GM12878 (cell line): ENCODE measurements at regions not wholly inside any gene's neighbourhood (a gene's known extent, or its start where the extent isn't known, plus 50 kb on each side); places are given as distances from the start of the nearest gene placed in this dataset.

Experiments
- ATAC-seq: fragments of 200-7000 bp; cut with Tn5 transposase; 3 replicates; pipeline ENCODE4 v1.9.1; 2020; ENCODE audit warnings: mild to moderate bottlenecking, moderate library complexity
- BruUV-seq: library from RNA; stranded (reverse); fragments of 400-500 nt; replicated peaks from 2 replicates; lab custom pipeline; 2021; lab: Mats Ljungman, UMichigan
- CTCF ChIA-PET: fragments of 300-600 bp; sonication (Branson Sonifier 250); formaldehyde crosslinking; extraction: SDS; loops from one replicate; lab custom pipeline; 2021; ENCODE audit warnings: inconsistent platforms; lab: Yijun Ruan, JAX
- POLR2A ChIA-PET: fragments of 350-600 bp; formaldehyde crosslinking; extraction: SDS; loops from one replicate; lab custom pipeline; 2021; ENCODE audit warnings: inconsistent platforms; lab: Charles Lee
- RAD21 ChIA-PET: fragments of 300-600 bp; sonication (Branson Sonifier 250); formaldehyde crosslinking; loops from one replicate; lab custom pipeline; 2023; ENCODE audit warnings: antibody characterized with exemption; ENCODE audit not compliant: unreplicated experiment; lab: Charles Lee
- SMC1A ChIA-PET: fragments of 300-600 bp; sonication (Branson Sonifier 250); formaldehyde crosslinking; loops from one replicate; lab custom pipeline; 2023; ENCODE audit not compliant: unreplicated experiment, uncharacterized antibody; lab: Charles Lee
- DNase-seq: peaks from one replicate; pipeline ENCODE4 v3.0.0-alpha.2; 2011; ENCODE audit warnings: low read depth, low spot score
- FAIRE-seq: peaks from 3 replicates; lab custom pipeline; 2011; peaks lifted over from hg19 to GRCh38; lab: Jason Lieb, UNC
- H2AFZ ChIP-seq: 2 replicates; pipeline ENCODE4 v1.6.0; 2011; ENCODE audit warnings: low read depth, low read length, control low read depth; ENCODE audit not compliant: control insufficient read depth
- H3K27ac ChIP-seq: 2 replicates; pipeline ENCODE4 v1.5.1; 2011; ENCODE audit warnings: control low read depth; ENCODE audit not compliant: control insufficient read depth, insufficient read depth
- H3K27me3 ChIP-seq, 2 experiments: replicated peaks in 1 of 2; 2 replicates each; pipeline versions ENCODE4 v1.6.0 to v1.6.1; 2011; ENCODE audit warnings: low read length in 1 of 2; ENCODE audit not compliant: control insufficient read depth in 2 of 2, insufficient read depth in 2 of 2
- H3K36me3 ChIP-seq, 2 experiments: 2 replicates each; pipeline ENCODE4 v1.5.1; 2011; ENCODE audit warnings: low read length in 1 of 2; ENCODE audit not compliant: control insufficient read depth in 2 of 2, insufficient read depth in 2 of 2
- H3K4me1 ChIP-seq: 2 replicates; pipeline ENCODE4 v1.6.1; 2011; ENCODE audit warnings: mild to moderate bottlenecking, low read length, moderate library complexity, mixed read lengths; ENCODE audit not compliant: control insufficient read depth, insufficient read depth
- H3K4me2 ChIP-seq: 2 replicates; pipeline ENCODE4 v1.6.0; 2011; ENCODE audit warnings: control low read depth; ENCODE audit not compliant: control insufficient read depth, insufficient read depth
- H3K4me3 ChIP-seq: fragments of 200-600 bp; sonication (generic); 2 replicates; pipeline ENCODE4 v1.5.1; 2016
- H3K79me2 ChIP-seq: 2 replicates; pipeline ENCODE4 v1.6.0; 2011; ENCODE audit warnings: low read length; ENCODE audit not compliant: control insufficient read depth, insufficient read depth
- H3K9ac ChIP-seq: 2 replicates; pipeline ENCODE4 v1.8.0; 2011; ENCODE audit warnings: low read length, control low read depth, mixed read lengths; ENCODE audit not compliant: control insufficient read depth, insufficient read depth
- H3K9me3 ChIP-seq: replicated peaks from 3 replicates; pipeline ENCODE4 v1.5.1; 2011; ENCODE audit warnings: mild to moderate bottlenecking, low read length; ENCODE audit not compliant: control insufficient read depth, insufficient read depth
- H4K20me1 ChIP-seq: 2 replicates; pipeline ENCODE4 v1.6.0; 2011; ENCODE audit not compliant: control insufficient read depth, insufficient read depth
- CHD4 ChIP-seq: fragments of 200-600 bp; sonication (generic); IDR thresholded peaks from 2 replicates; pipeline ENCODE4 v1.6.1; 2016; ENCODE audit warnings: mild to moderate bottlenecking
- CREM ChIP-seq: IDR thresholded peaks from 2 replicates; pipeline ENCODE4 v1.6.1; 2014; ENCODE audit warnings: antibody characterized with exemption, low read depth
- GATAD2B ChIP-seq: fragments of 450-650 bp; conservative IDR thresholded peaks from 2 replicates; pipeline ENCODE4 v1.6.1; 2017; ENCODE audit warnings: low read depth, mild to moderate bottlenecking, moderate library complexity
- HCFC1 ChIP-seq: fragments of 150-350 bp; IDR thresholded peaks from 2 replicates; pipeline ENCODE4 v1.6.1; 2014; ENCODE audit warnings: low read length
- KDM1A ChIP-seq: fragments of 200-600 bp; sonication (generic); IDR thresholded peaks from 2 replicates; pipeline ENCODE4 v1.6.1; 2016; ENCODE audit warnings: borderline replicate concordance
- PBX3 ChIP-seq: IDR thresholded peaks from 2 replicates; pipeline ENCODE4 v1.6.1; 2011; ENCODE audit warnings: mild to moderate bottlenecking, low read depth, low read length, moderate library complexity; ENCODE audit not compliant: insufficient replicate concordance
- SP1 ChIP-seq: IDR thresholded peaks from one replicate; pipeline ENCODE4 v1.6.1; 2011; ENCODE audit warnings: low read depth, low read length
- SPI1 ChIP-seq: IDR thresholded peaks from 2 replicates; pipeline ENCODE4 v1.6.1; 2011; ENCODE audit warnings: low read depth, mild to moderate bottlenecking, low read length, moderate library complexity, borderline replicate concordance; ENCODE audit not compliant: insufficient read depth
- TAF1 ChIP-seq: IDR thresholded peaks from 2 replicates; pipeline ENCODE4 v1.6.1; 2011; ENCODE audit warnings: mild to moderate bottlenecking, low read depth, low read length, borderline replicate concordance
- TCF7 ChIP-seq: IDR thresholded peaks from 2 replicates; pipeline ENCODE4 v1.6.1; 2014; ENCODE audit warnings: antibody characterized with exemption, borderline replicate concordance
- ZNF687 ChIP-seq: fragments of 450-650 bp; IDR thresholded peaks from 2 replicates; pipeline ENCODE4 v1.6.1; 2017; ENCODE audit warnings: mild to moderate bottlenecking, moderate library complexity
- in situ Hi-C: fragments of 300-500 bp; cut with MboI; formaldehyde crosslinking; loops from 9 replicates; pipeline ENCODE4 v1.14.3; 2018; ENCODE audit warnings: mixed read lengths
- intact Hi-C: fragments of 100-400 bp; cut with micrococcal nuclease; formaldehyde crosslinking; loops from one replicate; pipeline ENCODE4 v1.14.2; 2022; ENCODE audit not compliant: unreplicated experiment

- intact Hi-C loops (no loop called here), in situ Hi-C loops (no loop called here)
- SMC1A ChIA-PET: interaction anchor here (0.7 to 1.3 kb wide), 2 partner anchors 53 to 411 kb away, joined by 3 read pairs; no protein-coding TSS in a partner anchor
- RAD21 ChIA-PET: no interaction called here
- no peaks in the 10 kb centered on the region for H3K4me1 ChIP-seq
- H3K27me3 ChIP-seq: no peaks in the 10 kb centered on the region
- no peak overlapping the region for H3K4me2 ChIP-seq
- no peaks in the 10 kb centered on the region for H3K9me3 ChIP-seq
- FAIRE-seq (no peak), DNase-seq (no peak), ATAC-seq (no peak)
- H3K9ac ChIP-seq: no peak overlapping the region
- H2AFZ ChIP-seq: no peak overlapping the region
- no TSS peak for BruUV-seq
- TF ChIP-seq CREM (no peak), SPI1 (no peak), TCF7 (no peak), PBX3 (no peak), KDM1A (no peak), CHD4 (no peak), GATAD2B (no peak), SP1 (no peak), HCFC1 (no peak), ZNF687 (no peak), TAF1 (no peak)
- H3K4me3 ChIP-seq: no peak overlapping the region
- no peaks in the 10 kb centered on the region for H3K36me3 ChIP-seq
- no peaks in the 10 kb centered on the region for H4K20me1 ChIP-seq
- POLR2A ChIA-PET: no interaction called here
- no peak overlapping the region for H3K27ac ChIP-seq
- CTCF ChIA-PET: interaction anchor here (1.7 kb wide), 1 partner anchor 11 kb away, joined by 5 read pairs; no protein-coding TSS in a partner anchor
- H3K79me2 ChIP-seq: no peaks in the 10 kb centered on the region
These were observed 265.8 kb upstream of the SEMA3D start for GRCh38 chr7:85452674-85453073.
